Hippocampal formation (tissue), 2 donors: ENCODE measurements at regions not wholly inside any gene's neighbourhood (a gene's known extent, or its start where the extent isn't known, plus 50 kb on each side); places are given as distances from the start of the nearest gene placed in this dataset.
"Not testable (repeated sequence)": the region's sequence is repeated elsewhere in the genome, so short reads cannot be mapped to it uniquely, and the experiment has no call there.

Source experiments
- DNase-seq, 2 donors: peaks; one replicate each; lab custom pipeline; 2025; lab: John Stamatoyannopoulos, UW

GRCh38 chr4:66178906-66179305 lies 508.6 kb upstream of the EPHA5 start:
- DNase-seq = no peak

- no peak for DNase-seq
Measured at GRCh38 chr4:66169341-66169740, 499.1 kb upstream of the EPHA5 start.

GRCh38 chr4:66164869-66165268 lies 494.6 kb upstream of the EPHA5 start:
- no peak for DNase-seq

DNA sequence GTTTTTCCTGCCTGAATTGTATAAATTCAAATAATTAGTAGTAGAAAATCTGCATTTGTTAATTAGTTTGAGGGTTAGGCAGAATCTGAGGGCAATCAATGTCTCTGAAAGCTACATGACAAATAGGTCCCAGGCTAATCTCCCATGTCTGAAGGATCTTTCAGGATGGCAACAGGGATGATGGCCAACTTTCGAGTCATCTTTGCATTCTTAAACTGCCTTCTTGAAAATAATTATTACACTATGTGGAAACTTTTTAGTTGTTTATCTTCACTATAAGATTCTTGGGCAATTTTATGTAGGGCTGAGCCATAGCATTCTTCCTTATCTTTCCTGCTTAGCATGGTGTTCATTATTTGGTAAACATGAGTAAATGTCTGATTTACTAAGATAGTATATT lies 490.3 kb upstream of the EPHA5 start:
- no peak for DNase-seq

DNA sequence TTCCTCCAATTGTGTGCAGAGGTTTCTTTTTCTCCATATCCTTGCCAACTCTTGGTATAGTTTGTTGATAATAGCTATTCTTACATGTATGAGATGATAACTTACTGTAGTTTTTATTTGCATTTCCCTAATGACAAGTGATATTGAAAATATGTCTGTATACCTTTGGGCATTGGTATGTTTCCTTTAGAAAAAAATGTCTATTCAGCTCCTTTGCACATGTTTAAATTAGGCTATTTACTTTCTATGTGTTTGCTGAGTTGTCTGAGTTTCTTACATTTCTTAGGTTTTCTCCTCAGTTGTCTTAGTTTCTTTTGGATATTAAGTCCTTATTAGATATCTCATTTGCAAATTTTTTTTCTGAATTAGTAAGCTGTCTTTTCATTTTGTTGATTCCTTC lies 487.3 kb upstream of the EPHA5 start:
- no peak for DNase-seq

- no peak for DNase-seq
Measured at GRCh38 chr4:66130042-66130441, 459.8 kb upstream of the EPHA5 start.

DNA sequence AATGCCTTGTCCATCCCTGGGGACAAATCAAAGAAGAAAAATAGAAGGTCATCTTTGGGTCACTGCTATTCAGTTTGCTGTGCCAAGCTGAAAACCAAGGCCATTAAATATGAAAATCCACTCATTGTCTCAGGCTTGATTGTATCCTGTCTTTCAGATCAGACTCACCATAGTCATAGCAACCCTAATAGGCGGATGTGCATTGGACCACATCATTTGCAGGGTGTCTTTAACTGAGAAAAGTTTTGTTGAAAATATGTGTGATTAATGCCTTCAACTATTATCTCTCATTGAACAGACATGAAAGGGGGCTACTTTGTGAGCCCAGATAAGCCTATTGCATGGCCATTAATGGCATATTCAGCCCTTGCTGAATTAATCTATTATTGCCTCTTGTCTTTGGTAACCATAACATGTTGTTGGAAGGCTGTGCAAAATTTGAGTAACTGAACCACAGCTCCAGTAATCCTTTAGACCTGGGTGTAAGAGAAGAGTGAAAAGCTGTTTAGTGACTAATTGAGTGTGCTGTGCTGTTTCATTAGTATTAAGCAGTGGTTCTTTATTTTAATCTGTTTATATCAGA lies 453.6 kb upstream of the EPHA5 start:
- DNase-seq = no peak

DNA sequence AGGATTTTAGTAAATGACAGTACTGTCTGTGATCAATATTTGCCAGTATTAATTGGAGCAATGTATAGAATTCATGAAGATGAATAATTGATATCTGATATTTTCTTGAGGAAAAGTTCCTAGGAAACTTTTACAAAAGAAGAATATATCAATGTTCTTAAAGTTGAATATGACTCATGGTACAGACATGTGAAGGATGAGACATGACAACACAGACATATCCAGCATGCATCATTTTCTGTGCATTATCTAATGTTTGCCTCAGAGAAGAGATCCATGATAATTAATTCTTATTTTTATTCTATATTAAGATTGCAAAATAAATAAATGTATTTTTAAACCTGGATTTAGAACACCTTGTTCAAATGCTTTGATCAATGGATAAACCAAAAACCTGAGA lies 452.9 kb upstream of the EPHA5 start:
- no peak for DNase-seq

DNA sequence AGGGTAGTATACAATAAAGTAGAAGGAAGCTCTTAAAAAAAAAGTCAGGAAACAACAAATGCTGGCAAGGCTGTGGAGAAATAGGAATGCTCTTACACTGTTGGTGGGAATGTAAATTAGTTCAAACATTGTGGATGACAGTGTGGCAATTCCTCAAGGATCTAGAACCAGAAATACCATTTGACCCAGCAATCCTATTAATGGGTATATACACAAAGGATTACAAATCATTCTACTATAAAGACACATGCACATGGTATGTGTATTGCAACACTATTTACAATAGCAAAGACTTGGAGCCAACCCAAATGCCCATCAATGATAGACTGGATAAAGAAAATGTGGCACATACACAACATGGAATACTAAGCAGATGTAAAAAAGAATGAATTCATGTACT lies 444.9 kb upstream of the EPHA5 start:
- DNase-seq = not testable (repeated sequence)

DNA sequence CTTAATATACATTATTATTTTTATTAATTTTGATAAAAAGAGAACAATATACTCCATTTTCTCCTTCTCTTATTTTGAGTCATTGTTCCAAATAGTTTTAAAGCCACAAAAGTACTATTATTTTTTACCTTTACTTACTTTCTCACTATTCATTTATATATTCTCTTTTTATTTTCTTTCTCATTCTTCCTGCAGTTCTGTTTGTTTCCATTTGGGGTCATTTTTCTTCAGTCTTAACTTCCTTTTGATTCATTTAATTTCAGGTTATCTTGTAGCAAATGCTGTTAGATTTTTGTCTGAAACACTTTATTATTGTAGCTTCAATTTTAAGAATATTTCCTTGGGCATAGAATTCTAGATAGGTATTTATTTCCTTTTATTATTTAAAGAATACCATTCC lies 438.6 kb upstream of the EPHA5 start:
- no peak for DNase-seq

DNA sequence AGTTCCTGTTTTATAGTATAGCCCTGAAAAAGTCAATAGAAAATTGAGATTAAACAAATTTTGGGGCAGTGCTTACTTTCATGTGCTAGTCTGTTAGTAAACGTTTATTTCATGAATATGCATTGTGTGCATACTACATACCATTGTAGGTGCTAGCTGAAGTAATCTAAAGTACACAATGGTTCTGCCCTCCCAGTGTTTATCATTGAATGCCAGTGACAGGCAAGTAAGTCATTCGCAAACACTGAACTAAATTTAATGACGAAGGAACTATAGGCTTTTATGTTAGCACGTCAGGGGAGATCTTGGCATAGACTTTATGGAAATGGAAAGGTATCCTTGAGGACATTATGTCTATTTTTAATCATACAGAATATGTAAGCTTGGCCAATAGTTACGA lies 426.9 kb upstream of the EPHA5 start:
- DNase-seq = no peak

DNA sequence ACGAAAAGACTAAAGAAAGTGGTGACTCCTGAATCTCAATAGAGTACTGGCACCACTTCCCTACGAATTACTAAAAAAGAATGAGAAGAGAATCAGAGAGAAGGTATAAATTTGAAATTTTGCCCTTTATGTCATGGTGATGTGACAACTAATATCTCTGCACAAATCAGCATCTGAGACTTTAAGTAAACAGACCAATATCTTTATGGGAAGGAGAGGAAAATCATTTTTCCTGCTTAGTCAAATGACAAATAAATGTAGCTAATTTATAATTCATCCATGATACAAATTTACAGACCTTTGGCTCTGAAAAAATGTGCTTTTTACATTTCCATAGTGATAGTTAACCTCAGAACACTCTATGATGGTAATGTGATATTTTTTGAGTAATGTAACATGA lies 424.8 kb upstream of the EPHA5 start:
- no peak for DNase-seq

DNA sequence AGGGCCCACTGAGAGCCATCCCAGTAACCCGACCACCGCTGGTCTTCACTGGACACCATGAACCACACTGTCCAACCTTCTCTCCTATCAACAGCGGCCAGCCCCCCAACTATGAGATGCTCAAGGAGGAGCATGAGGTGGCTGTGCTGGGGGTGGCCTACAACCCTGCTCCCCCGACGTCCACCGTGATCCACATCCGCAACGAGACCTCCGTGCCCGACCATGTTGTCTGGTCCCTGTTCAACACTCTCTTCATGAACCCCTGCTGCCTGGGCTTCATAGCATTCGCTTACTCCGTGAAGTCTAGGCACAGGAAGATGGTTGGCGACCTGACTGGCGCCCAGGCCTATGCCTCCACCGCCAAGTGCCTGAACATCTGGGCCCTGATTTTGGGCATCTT lies 423.8 kb upstream of the EPHA5 start:
- no peak for DNase-seq

GRCh38 chr4:66091786-66092185 lies 421.5 kb upstream of the EPHA5 start:
- no peak for DNase-seq

GRCh38 chr4:66073961-66074360 lies 403.7 kb upstream of the EPHA5 start:
- no peak for DNase-seq

GRCh38 chr4:66071911-66072310 lies 401.6 kb upstream of the EPHA5 start:
- DNase-seq = no peak

DNA sequence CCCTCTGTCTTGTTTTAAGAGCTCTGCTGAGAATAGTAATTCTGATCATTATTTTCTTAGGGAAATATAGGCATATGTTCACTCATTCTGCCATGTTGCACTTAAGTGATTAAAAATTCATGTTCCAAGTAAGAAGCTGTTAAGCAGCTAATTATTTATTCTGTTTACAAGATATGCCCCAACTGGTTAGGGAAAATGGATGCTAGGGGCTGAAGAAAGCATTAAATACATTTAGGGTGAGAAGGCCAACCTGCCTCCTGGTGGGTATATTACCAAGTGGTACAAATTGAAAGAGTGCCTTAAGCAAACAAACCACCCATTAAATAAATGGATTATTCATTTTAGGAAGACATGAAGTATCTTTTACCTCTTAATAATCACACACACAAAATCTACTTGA lies 392.6 kb upstream of the EPHA5 start:
- DNase-seq = no peak

DNA sequence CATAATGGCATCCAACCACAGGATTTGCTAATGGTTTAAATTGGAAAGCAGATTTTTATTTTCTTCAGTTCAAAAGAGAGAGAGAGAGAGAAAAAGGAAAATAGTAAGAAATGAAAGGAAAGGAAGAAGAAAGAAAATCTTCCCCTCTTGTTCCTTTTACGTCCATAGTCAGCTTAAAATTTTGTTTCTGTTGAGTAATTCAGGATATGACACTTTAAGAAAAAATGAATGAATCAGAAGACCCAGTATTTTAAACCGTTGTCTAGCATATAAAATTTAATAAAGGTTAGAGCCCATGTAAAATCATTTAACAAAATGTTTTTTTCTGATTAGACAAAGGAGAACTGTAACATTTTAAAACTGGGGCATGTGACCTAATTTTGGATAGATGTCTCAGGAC lies 391.8 kb upstream of the EPHA5 start:
- no peak for DNase-seq

DNA sequence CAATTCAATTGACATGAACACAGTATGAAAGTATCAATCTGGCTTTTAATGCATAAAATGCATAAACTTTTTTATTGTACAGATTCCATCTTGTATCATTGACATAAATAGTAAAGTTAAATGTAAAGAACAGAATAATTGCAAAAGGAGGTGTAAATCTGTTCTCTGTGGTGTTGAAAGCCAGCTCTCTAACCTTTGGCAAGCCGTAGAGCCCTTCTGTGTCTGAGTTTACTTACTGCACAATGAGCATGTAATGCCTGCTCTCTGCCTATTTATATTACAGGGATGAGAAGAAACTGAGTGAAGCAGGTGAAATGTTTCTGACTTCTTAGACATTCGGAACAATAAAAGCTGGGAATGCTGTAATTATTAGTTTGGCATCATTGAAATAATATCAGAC lies 389.3 kb upstream of the EPHA5 start:
- no peak for DNase-seq

GRCh38 chr4:66059136-66059535 lies 388.8 kb upstream of the EPHA5 start:
- no peak for DNase-seq

GRCh38 chr4:66055999-66056398 lies 385.7 kb upstream of the EPHA5 start:
- DNase-seq = no peak

DNA sequence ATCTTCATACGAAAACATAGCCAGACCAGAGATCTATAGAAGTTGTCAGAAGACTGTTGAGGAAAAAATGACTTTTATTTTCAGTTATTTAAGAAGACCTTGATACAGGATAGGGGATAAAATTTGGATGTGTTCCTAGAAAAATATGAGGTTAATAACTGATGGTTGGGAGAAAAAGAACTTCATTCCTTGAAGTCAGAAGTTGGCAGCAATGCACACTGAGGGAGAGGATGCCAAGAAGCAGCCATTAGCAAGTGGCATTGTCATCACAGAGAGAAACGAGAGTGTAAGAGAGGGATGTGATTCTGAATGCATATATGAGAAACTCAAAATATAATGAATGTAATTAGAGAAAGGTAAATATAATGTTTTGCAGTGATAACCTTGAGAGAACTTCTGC lies 382.1 kb upstream of the EPHA5 start:
- no peak for DNase-seq

DNA sequence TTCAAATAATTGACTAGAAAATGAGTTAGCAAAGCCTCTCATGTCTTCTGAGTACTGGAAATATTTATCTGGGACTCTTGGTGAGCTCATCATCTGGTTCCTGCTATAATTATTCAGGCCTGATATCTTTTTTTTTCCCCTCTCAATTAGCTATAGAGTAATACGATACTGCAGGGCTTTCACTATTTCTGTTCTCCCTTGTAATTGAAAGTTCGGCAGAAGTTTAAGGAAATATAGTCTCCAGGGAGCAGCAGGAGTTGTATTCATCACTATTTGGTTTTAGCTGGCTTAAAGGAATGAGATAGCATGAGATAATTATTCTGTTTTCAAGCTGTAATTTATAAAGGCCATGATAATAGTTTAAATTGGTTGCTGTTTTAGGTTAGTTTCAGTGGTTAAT lies 378.6 kb upstream of the EPHA5 start:
- DNase-seq = no peak

- no peak for DNase-seq
Measured at GRCh38 chr4:66045913-66046312, 375.6 kb upstream of the EPHA5 start.

GRCh38 chr4:66035701-66036100 lies 365.4 kb upstream of the EPHA5 start:
- no peak for DNase-seq
